ENCODE measurements at regions not wholly inside any gene's neighbourhood (a gene's known extent, or its start where the extent isn't known, plus 50 kb on each side); places are given as distances from the start of the nearest gene placed in this dataset.

GRCh38 chr5:175098301-175098700 is 345.7 kb downstream of the DRD1 start:
- no peak for DNase-seq

GRCh38 chr5:175096469-175097165 is 347.4 kb downstream of the DRD1 start:
- DNase-seq, result no peak

GRCh38 chr5:175094461-175094860 is 349.5 kb downstream of the DRD1 start:
- DNase-seq, result no peak

GRCh38 chr5:175092691-175093090 is 351.3 kb downstream of the DRD1 start:
- no peak for DNase-seq

- no peak for DNase-seq
These were observed 355.0 kb downstream of the DRD1 start for GRCh38 chr5:175088963-175089362.

- no peak for DNase-seq
These were observed 358.6 kb downstream of the MSX2 start for GRCh38 chr5:175082866-175083590.

- no peak for DNase-seq
These were observed 358.0 kb downstream of the MSX2 start for GRCh38 chr5:175082346-175082745.

- no peak for DNase-seq
These were observed 355.3 kb downstream of the MSX2 start for GRCh38 chr5:175079707-175080106.

- DNase-seq, result no peak
These were observed 345.9 kb downstream of the MSX2 start for GRCh38 chr5:175070283-175070682.

GRCh38 chr5:175060257-175060656 is 335.9 kb downstream of the MSX2 start:
- no peak for DNase-seq

- no peak for DNase-seq
These were observed 335.4 kb downstream of the MSX2 start for GRCh38 chr5:175059687-175060211.

GRCh38 chr5:175056831-175057230 is 332.4 kb downstream of the MSX2 start:
- DNase-seq, result no peak

- DNase-seq, result no peak
These were observed 329.9 kb downstream of the MSX2 start for GRCh38 chr5:175054243-175054642.

- no peak for DNase-seq
These were observed 328.0 kb downstream of the MSX2 start for GRCh38 chr5:175052351-175052750.

- no peak for DNase-seq
These were observed 322.7 kb downstream of the MSX2 start for GRCh38 chr5:175047048-175047447.

- no peak for DNase-seq
These were observed 321.4 kb downstream of the MSX2 start for GRCh38 chr5:175045820-175046219.

GRCh38 chr5:175037820-175038219 is 313.4 kb downstream of the MSX2 start:
- DNase-seq, result no peak

GRCh38 chr5:175035882-175036533 is 311.6 kb downstream of the MSX2 start:
- DNase-seq, result no peak

GRCh38 chr5:175034924-175035323 is 310.5 kb downstream of the MSX2 start:
- DNase-seq, result no peak

GRCh38 chr5:175032741-175033151 is 308.4 kb downstream of the MSX2 start:
- DNase-seq, result no peak

GRCh38 chr5:175032013-175032412 is 307.6 kb downstream of the MSX2 start:
- no peak for DNase-seq

GRCh38 chr5:175027390-175027789 is 303.0 kb downstream of the MSX2 start:
- no peak for DNase-seq

GRCh38 chr5:175025077-175025476 is 300.7 kb downstream of the MSX2 start:
- DNase-seq, result no peak
